Ovary (tissue), 3 donors: ENCODE measurements at regions not wholly inside any gene's neighbourhood (a gene's known extent, or its start where the extent isn't known, plus 50 kb on each side); places are given as distances from the start of the nearest gene placed in this dataset.

Experiments used
- EP300 ChIP-seq: sonication (generic); formaldehyde crosslinking; IDR thresholded peaks from one replicate; pipeline ENCODE4 v1.6.1; 2017; ENCODE audit warnings: antibody characterized with exemption
- POLR2A ChIP-seq: fragments of 450-650 bp; IDR thresholded peaks from one replicate; pipeline ENCODE4 v1.6.1; 2017; ENCODE audit warnings: antibody characterized with exemption, mild to moderate bottlenecking, moderate library complexity
- TF ChIP-seq, protein P1 (sequence below), 3 donors: fragments of 450-650 bp in 2 of 3; fragments of 200-600 bp in 1 of 3; IDR thresholded peaks; one replicate each; pipeline versions ENCODE4 v1.5.1 to v1.8.0; 2016 to 2022; ENCODE audit warnings: antibody characterized with exemption in 3 of 3, mild to moderate bottlenecking in 1 of 3
- donor health status: DM: no; HTN: no; CAD: no.

DNA sequence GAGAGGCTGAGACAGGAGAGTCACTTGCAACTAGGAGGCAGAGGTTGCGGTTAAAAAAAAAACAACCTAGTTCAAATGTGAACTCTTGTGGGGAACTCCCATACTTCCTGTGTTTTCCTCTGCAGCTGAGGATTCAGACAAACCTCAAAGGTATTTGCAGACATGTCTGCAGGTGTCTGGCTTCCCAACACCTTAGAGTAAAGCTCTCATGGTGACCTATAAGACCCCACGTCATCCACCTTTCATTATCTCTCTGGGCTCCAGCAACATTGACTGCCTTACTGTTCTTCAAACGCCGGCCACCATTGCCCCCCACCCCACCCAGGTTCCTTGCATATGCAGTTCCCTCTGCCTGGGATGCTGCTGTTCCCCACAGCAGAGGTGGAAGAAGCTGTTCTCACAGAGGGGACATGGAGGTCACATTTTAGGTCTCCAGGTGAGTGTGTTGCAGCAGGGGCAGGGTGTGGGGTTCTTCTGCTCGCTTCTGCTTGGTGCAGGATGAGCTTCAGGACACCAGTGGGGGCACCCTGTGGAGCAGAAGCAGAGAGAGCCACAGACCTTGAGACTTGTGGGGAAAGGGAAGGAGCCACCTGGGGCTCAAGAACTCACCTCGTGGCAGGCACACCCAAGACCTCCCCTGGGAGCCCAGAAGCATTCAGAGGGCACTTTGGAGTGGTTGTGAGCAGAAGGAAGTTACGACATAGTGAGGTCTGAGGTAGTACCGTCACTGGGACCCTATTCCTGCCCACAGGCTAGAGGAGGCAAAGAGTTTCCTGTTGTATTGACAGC lies 203.2 kb downstream of the CSNK2A3 start:
- TF ChIP-seq, protein P1, sequence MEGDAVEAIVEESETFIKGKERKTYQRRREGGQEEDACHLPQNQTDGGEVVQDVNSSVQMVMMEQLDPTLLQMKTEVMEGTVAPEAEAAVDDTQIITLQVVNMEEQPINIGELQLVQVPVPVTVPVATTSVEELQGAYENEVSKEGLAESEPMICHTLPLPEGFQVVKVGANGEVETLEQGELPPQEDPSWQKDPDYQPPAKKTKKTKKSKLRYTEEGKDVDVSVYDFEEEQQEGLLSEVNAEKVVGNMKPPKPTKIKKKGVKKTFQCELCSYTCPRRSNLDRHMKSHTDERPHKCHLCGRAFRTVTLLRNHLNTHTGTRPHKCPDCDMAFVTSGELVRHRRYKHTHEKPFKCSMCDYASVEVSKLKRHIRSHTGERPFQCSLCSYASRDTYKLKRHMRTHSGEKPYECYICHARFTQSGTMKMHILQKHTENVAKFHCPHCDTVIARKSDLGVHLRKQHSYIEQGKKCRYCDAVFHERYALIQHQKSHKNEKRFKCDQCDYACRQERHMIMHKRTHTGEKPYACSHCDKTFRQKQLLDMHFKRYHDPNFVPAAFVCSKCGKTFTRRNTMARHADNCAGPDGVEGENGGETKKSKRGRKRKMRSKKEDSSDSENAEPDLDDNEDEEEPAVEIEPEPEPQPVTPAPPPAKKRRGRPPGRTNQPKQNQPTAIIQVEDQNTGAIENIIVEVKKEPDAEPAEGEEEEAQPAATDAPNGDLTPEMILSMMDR (IDR thresholded peaks at IDR 0.05): no peak
- TF ChIP-seq EP300 (no peak), POLR2A (no peak)
